Colonic mucosa (tissue), 4 donors: ENCODE measurements at regions not wholly inside any gene's neighbourhood (a gene's known extent, or its start where the extent isn't known, plus 50 kb on each side); places are given as distances from the start of the nearest gene placed in this dataset.
A peak's percentile ranks its signal among the peaks of the same experiment; 100 is the strongest.

Experiments
- DNase-seq: peaks from one replicate; pipeline ENCODE4 v3.0.0-alpha.2; 2020
- H3K27ac ChIP-seq: fragments of 200-600 bp; one replicate; pipeline ENCODE4 v1.8.0; 2021
- H3K27me3 ChIP-seq: fragments of 200-600 bp; one replicate; pipeline ENCODE4 v1.8.0; 2021
- H3K36me3 ChIP-seq: fragments of 200-600 bp; one replicate; pipeline ENCODE4 v1.8.0; 2021
- H3K4me1 ChIP-seq: fragments of 200-600 bp; one replicate; pipeline ENCODE4 v1.8.0; 2021; ENCODE audit warnings: mild to moderate bottlenecking
- H3K4me3 ChIP-seq: fragments of 200-600 bp; one replicate; pipeline ENCODE4 v1.8.0; 2021
- H3K9ac ChIP-seq, 2 donors: one replicate each; pipeline ENCODE4 v1.7.0; 2013; ENCODE audit warnings: control low read depth in 2 of 2, low read depth in 2 of 2, low read length in 2 of 2
- H3K9me3 ChIP-seq: fragments of 200-600 bp; one replicate; pipeline ENCODE4 v1.8.0; 2021
- CTCF ChIP-seq: fragments of 200-600 bp; IDR thresholded peaks from one replicate; pipeline ENCODE4 v1.8.0; 2022; ENCODE audit warnings: antibody characterized with exemption, mild to moderate bottlenecking
- intact Hi-C: fragments of 100-400 bp; cut with DNase I; formaldehyde crosslinking; loops from one replicate; pipeline ENCODE4 v1.14.1; 2022
- donor health status: healthy.
- donor health status: DM: no; HTN: no; CAD: no.
- donor health status: DM: no; HTN: no; CAD: no.

- Histone ChIP-seq H3K9ac (no peak overlapping the region), H3K4me3 (peak overlapping the region; percentile 11), H3K27me3 (no peaks in the 10 kb centered on the region), H3K4me1 (no peaks in the 10 kb centered on the region), H3K27ac (no peak overlapping the region), H3K36me3 (no peaks in the 10 kb centered on the region), H3K9me3 (no peaks in the 10 kb centered on the region)
- no peak for TF ChIP-seq CTCF
- intact Hi-C loops: no loop called here
- peak; percentile 31 for DNase-seq
These were observed 387.9 kb upstream of the ANO3 start for GRCh38 chr11:25943777-25944661.

- no peak overlapping the region for H3K4me3 ChIP-seq
- no peak overlapping the region for H3K9ac ChIP-seq
- H3K4me1 ChIP-seq: no peaks in the 10 kb centered on the region
- no peak overlapping the region for H3K27ac ChIP-seq
- intact Hi-C loops: no loop called here
- H3K36me3 ChIP-seq: no peaks in the 10 kb centered on the region
- no peaks in the 10 kb centered on the region for H3K27me3 ChIP-seq
- DNase-seq: no peak
- TF ChIP-seq CTCF: no peak
- H3K9me3 ChIP-seq: no peaks in the 10 kb centered on the region
These were observed 382.0 kb upstream of the ANO3 start for GRCh38 chr11:25949918-25950317.

GRCh38 chr11:25953006-25953405 is 378.9 kb upstream of the ANO3 start:
- Histone ChIP-seq H3K4me1 (no peaks in the 10 kb centered on the region), H3K9ac (no peak overlapping the region), H3K36me3 (no peaks in the 10 kb centered on the region), H3K4me3 (no peak overlapping the region), H3K27me3 (no peaks in the 10 kb centered on the region), H3K9me3 (no peaks in the 10 kb centered on the region), H3K27ac (no peak overlapping the region)
- intact Hi-C loops: no loop called here
- no peak for TF ChIP-seq CTCF
- no peak for DNase-seq

- intact Hi-C loops: no loop called here
- Histone ChIP-seq H3K4me3 (no peak overlapping the region), H3K27me3 (no peaks in the 10 kb centered on the region), H3K9ac (no peak overlapping the region), H3K36me3 (no peaks in the 10 kb centered on the region), H3K9me3 (no peaks in the 10 kb centered on the region), H3K27ac (no peak overlapping the region), H3K4me1 (no peaks in the 10 kb centered on the region)
- DNase-seq: no peak
- TF ChIP-seq CTCF: no peak
These were observed 373.9 kb upstream of the ANO3 start for GRCh38 chr11:25958045-25958444.

GRCh38 chr11:25961539-25961938 is 370.4 kb upstream of the ANO3 start:
- no peak for DNase-seq

More at GRCh38 chr11:25961539-25961938, 370.4 kb upstream of the ANO3 start:
- H3K4me3 ChIP-seq: no peak overlapping the region
- H3K4me1 ChIP-seq: no peaks in the 10 kb centered on the region
- no peak overlapping the region for H3K9ac ChIP-seq
- TF ChIP-seq CTCF: peak; percentile 18
- no peaks in the 10 kb centered on the region for H3K36me3 ChIP-seq
- H3K27me3 ChIP-seq: no peaks in the 10 kb centered on the region
- H3K9me3 ChIP-seq: no peaks in the 10 kb centered on the region
- no peak overlapping the region for H3K27ac ChIP-seq
- intact Hi-C loops: no loop called here
